ENCODE measurements at regions not wholly inside any gene's neighbourhood (a gene's known extent, or its start where the extent isn't known, plus 50 kb on each side); places are given as distances from the start of the nearest gene placed in this dataset.

GRCh38 chr2:17239550-17239949 is 278.7 kb downstream of the RAD51AP2 start:
- TF ChIP-seq CTCF (IDR thresholded peaks at IDR 0.05; ENCODE audit: low read depth, low read length) (no peak), EZH2phosphoT487 (IDR thresholded peaks at IDR 0.05; ENCODE audit: low read depth) (no peak)
